B cell (primary cell): ENCODE measurements at regions not wholly inside any gene's neighbourhood (a gene's known extent, or its start where the extent isn't known, plus 50 kb on each side); places are given as distances from the start of the nearest gene placed in this dataset.

Experiments
- ATAC-seq: fragments of 200-7000 bp; cut with Tn5 transposase; one replicate; pipeline ENCODE4 v1.10.0; 2021; ENCODE audit warnings: low read depth, mild to moderate bottlenecking, moderate number of reproducible peaks, moderate library complexity
- CTCF ChIA-PET: fragments of 350-600 bp; sonication (Branson Sonifier 250); formaldehyde crosslinking; loops from one replicate; lab custom pipeline; 2021; ENCODE audit warnings: antibody characterized with exemption, inconsistent platforms; lab: Charles Lee
- POLR2A ChIA-PET: fragments of 350-600 bp; sonication (Branson Sonifier 250); formaldehyde crosslinking; loops from one replicate; lab custom pipeline; 2021; ENCODE audit warnings: antibody characterized with exemption; lab: Charles Lee
- DNase-seq: peaks from one replicate; pipeline ENCODE4 v3.0.0; 2013
- H2AFZ ChIP-seq: 2 replicates; pipeline ENCODE4 v1.6.1; 2012; ENCODE audit warnings: mild to moderate bottlenecking, low read depth, low read length; ENCODE audit not compliant: insufficient read depth, poor library complexity, severe bottlenecking
- H3K27ac ChIP-seq, 2 donors: 1 replicate in 1 of 2; 2 replicates in 1 of 2; pipeline ENCODE4 v1.5.1; 2012 to 2013; ENCODE audit warnings: low read length in 2 of 2, mild to moderate bottlenecking in 2 of 2, moderate library complexity in 1 of 2
- H3K27me3 ChIP-seq, 4 experiments: fragments of 200-600 bp in 1 of 4; sonication (generic) in 1 of 4; replicated peaks in 1 of 4; 1 replicate in 2 of 4; 2 replicates in 2 of 4; pipeline versions ENCODE4 v1.6.1 to v1.7.0; 2013 to 2016; ENCODE audit warnings: low read length in 3 of 4, mild to moderate bottlenecking in 2 of 4, mixed read lengths in 1 of 4, moderate library complexity in 1 of 4; ENCODE audit not compliant: insufficient read depth in 4 of 4, control insufficient read depth in 3 of 4; ENCODE audit errors: control extremely low read depth in 1 of 4
- H3K36me3 ChIP-seq, 2 experiments: replicated peaks in 1 of 2; 1 replicate in 1 of 2; 2 replicates in 1 of 2; pipeline versions ENCODE4 v1.6.1 to v1.7.1; 2013; ENCODE audit warnings: low read length in 1 of 2; ENCODE audit not compliant: insufficient read depth in 2 of 2, control insufficient read depth in 1 of 2; ENCODE audit errors: control extremely low read depth in 1 of 2, extremely low read depth in 1 of 2
- H3K4me1 ChIP-seq, 2 donors: fragments of 200-600 bp in 1 of 2; sonication (generic) in 1 of 2; 1 replicate in 1 of 2; 2 replicates in 1 of 2; pipeline versions ENCODE4 v1.5.1 to v1.6.1; 2013 to 2017; ENCODE audit warnings: low read length in 2 of 2; ENCODE audit not compliant: control insufficient read depth in 2 of 2, insufficient read depth in 2 of 2
- H3K4me2 ChIP-seq: replicated peaks from 2 replicates; pipeline ENCODE3; 2012; ENCODE audit warnings: mild to moderate bottlenecking, low read depth, low read length; ENCODE audit not compliant: poor library complexity, severe bottlenecking
- H3K4me3 ChIP-seq, 5 experiments: fragments of 200-600 bp in 1 of 5; sonication (generic) in 1 of 5; 1 replicate in 3 of 5; 2 replicates in 2 of 5; pipeline versions ENCODE4 v1.5.1 to v1.7.0; 2011 to 2016; ENCODE audit warnings: low read length in 4 of 5, mild to moderate bottlenecking in 4 of 5, low read depth in 2 of 5, control low read depth in 1 of 5, moderate library complexity in 1 of 5; ENCODE audit not compliant: insufficient read depth in 1 of 5; ENCODE audit errors: control extremely low read depth in 1 of 5, extremely low read depth in 1 of 5
- H3K79me2 ChIP-seq: fragments of 200-600 bp; sonication (generic); one replicate; pipeline ENCODE4 v1.6.0; 2016; ENCODE audit warnings: low read length; ENCODE audit not compliant: control insufficient read depth, insufficient read depth
- H3K9ac ChIP-seq: fragments of 200-600 bp; sonication (generic); 2 replicates; pipeline ENCODE4 v1.6.1; 2017; ENCODE audit warnings: mild to moderate bottlenecking, low read length, moderate library complexity
- H3K9me3 ChIP-seq, 3 donors: one replicate each; pipeline versions ENCODE4 v1.6.1 to v1.7.1; 2013; ENCODE audit warnings: low read length in 2 of 3; ENCODE audit not compliant: control insufficient read depth in 2 of 3, insufficient read depth in 1 of 3; ENCODE audit errors: control extremely low read depth in 1 of 3
- H4K20me1 ChIP-seq: 2 replicates; pipeline ENCODE4 v1.6.0; 2012; ENCODE audit warnings: mild to moderate bottlenecking, low read length; ENCODE audit not compliant: insufficient read depth, control insufficient read depth, poor library complexity, severe bottlenecking
- H3K27ac Mint-ChIP-seq: one replicate; pipeline ENCODE4 v1.8.0; 2021; ENCODE audit warnings: mixed read lengths
- H3K27me3 Mint-ChIP-seq: one replicate; pipeline ENCODE4 v1.8.0; 2021; ENCODE audit warnings: mixed read lengths
- H3K4me1 Mint-ChIP-seq: one replicate; pipeline ENCODE4 v1.8.0; 2021; ENCODE audit warnings: mixed read lengths
- H3K4me3 Mint-ChIP-seq: one replicate; pipeline ENCODE4 v1.8.0; 2021; ENCODE audit warnings: mixed read lengths
- H3K9me3 Mint-ChIP-seq: one replicate; pipeline ENCODE4 v1.8.0; 2022; ENCODE audit warnings: mixed read lengths; ENCODE audit not compliant: insufficient read depth
- CTCF ChIP-seq: fragments of 200-600 bp; IDR thresholded peaks from one replicate; pipeline ENCODE4 v1.8.0; 2022; ENCODE audit warnings: antibody characterized with exemption, mild to moderate bottlenecking
- EZH2 ChIP-seq: IDR thresholded peaks from 2 replicates; pipeline ENCODE4 v1.6.1; 2012; ENCODE audit warnings: borderline replicate concordance, low read depth, mild to moderate bottlenecking, moderate library complexity, low read length; ENCODE audit not compliant: insufficient read depth, poor library complexity, severe bottlenecking
- WGBS: methylation state at CpG from one replicate; pipeline ENCODE4 v1.1.5; 2013; ENCODE audit warnings: missing lambda C conversion rate; ENCODE audit not compliant: insufficient coverage; 5-methylcytosine and 5-hydroxymethylcytosine counted together
- intact Hi-C: fragments of 100-400 bp; cut with micrococcal nuclease; formaldehyde crosslinking; loops from one replicate; pipeline ENCODE4 v1.10.0; 2022

GRCh38 chr1:190564117-190564516, 86.5 kb upstream of the BRINP3 start:
- intact Hi-C loops = no loop called here
- ChIA-PET CTCF (no interaction called here), POLR2A (no interaction called here)
- H3K27ac ChIP-seq = no peak overlapping the region
- H3K36me3 ChIP-seq = no peaks in the 10 kb centered on the region
- no peaks in the 10 kb centered on the region for H3K4me1 ChIP-seq
- peaks cover 5% of the 10 kb centered on the region for H3K9me3 Mint-ChIP-seq
- H3K4me2 ChIP-seq = no peak overlapping the region
- H3K4me1 Mint-ChIP-seq = no peaks in the 10 kb centered on the region
- no peaks in the 10 kb centered on the region for H4K20me1 ChIP-seq
- H3K27ac Mint-ChIP-seq = no peak overlapping the region
- no peak overlapping the region for H3K9ac ChIP-seq
- H3K9me3 ChIP-seq = peaks cover 0 to 4% (median 0%) of the 10 kb centered on the region in 3 donors
- TF ChIP-seq EZH2 (no peak), CTCF (no peak)
- WGBS = no CpG with 5 or more reads among the region's 2 CpGs
- ATAC-seq (no peak), DNase-seq (no peak)
- no peaks in the 10 kb centered on the region for H3K27me3 ChIP-seq
- no peak overlapping the region for H2AFZ ChIP-seq
- no peak overlapping the region for H3K4me3 ChIP-seq
- no peaks in the 10 kb centered on the region for H3K79me2 ChIP-seq
- no peak overlapping the region for H3K4me3 Mint-ChIP-seq
- H3K27me3 Mint-ChIP-seq = no peaks in the 10 kb centered on the region

GRCh38 chr1:190578017-190578416, 100.4 kb upstream of the BRINP3 start:
- CTCF ChIA-PET = no interaction called here
- no CpG with 5 or more reads among the region's 5 CpGs for WGBS
- Mint-ChIP-seq H3K4me1 (no peaks in the 10 kb centered on the region), H3K27ac (no peak overlapping the region), H3K4me3 (no peak overlapping the region), H3K9me3 (peaks cover 6% of the 10 kb centered on the region), H3K27me3 (no peaks in the 10 kb centered on the region)
- no peak overlapping the region for H3K4me2 ChIP-seq
- H3K79me2 ChIP-seq = no peaks in the 10 kb centered on the region
- H3K9me3 ChIP-seq = no peaks in the 10 kb centered on the region
- ATAC-seq (no peak), DNase-seq (no peak)
- no peaks in the 10 kb centered on the region for H3K4me1 ChIP-seq
- TF ChIP-seq CTCF = no peak
- TF ChIP-seq EZH2 = no peak
- POLR2A ChIA-PET = no interaction called here
- H3K27ac ChIP-seq = no peak overlapping the region
- H3K27me3 ChIP-seq = no peaks in the 10 kb centered on the region
- no peaks in the 10 kb centered on the region for H4K20me1 ChIP-seq
- no peak overlapping the region for H2AFZ ChIP-seq
- H3K36me3 ChIP-seq = no peaks in the 10 kb centered on the region
- no peak overlapping the region for H3K9ac ChIP-seq
- H3K4me3 ChIP-seq = no peak overlapping the region
- intact Hi-C loops = no loop called here
